ENCODE measurements at regions not wholly inside any gene's neighbourhood (a gene's known extent, or its start where the extent isn't known, plus 50 kb on each side); places are given as distances from the start of the nearest gene placed in this dataset.
"Not testable (repeated sequence)": the region's sequence is repeated elsewhere in the genome, so short reads cannot be mapped to it uniquely, and the experiment has no call there.

DNA sequence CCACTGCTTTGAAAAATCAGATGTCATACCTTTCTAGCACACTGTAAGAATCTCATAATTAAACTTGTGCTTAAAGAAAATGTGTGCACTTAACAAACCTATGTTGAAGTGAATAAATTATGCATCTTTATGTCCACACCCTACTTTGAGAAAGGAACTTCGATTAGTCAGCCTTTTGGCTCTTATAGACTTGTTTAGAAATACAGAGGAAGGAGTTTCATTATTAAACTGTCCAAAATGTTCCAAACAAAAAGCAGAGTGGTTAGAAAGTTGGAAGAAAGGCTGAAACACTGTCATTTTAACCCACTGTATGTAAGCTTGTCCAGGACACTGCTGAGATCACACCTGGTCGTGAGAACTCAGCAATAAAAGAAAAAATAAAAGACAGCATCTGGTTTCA lies 863.2 kb upstream of the CHORDC1 start:
- H3K79me2 ChIP-seq (ENCODE audit: control insufficient read depth, insufficient read depth, low read length, unreplicated experiment), result no peaks in the 10 kb centered on the region
- H3K27me3 ChIP-seq (ENCODE audit: insufficient read depth, low read length), result no peaks in the 10 kb centered on the region
- peaks cover 3% of the 10 kb centered on the region for H3K4me1 ChIP-seq (ENCODE audit: control insufficient read depth, insufficient read depth, low read length, unreplicated experiment)
- H3K27ac ChIP-seq (ENCODE audit: low read depth, low read length), result no peak overlapping the region
- no peak overlapping the region; the same call in 1 of the 2 replicates for H3K4me3 ChIP-seq (ENCODE audit: low read depth, low read length)
- no peak overlapping the region for H2AFZ ChIP-seq (ENCODE audit: low read length, unreplicated experiment)
- H3K36me3 ChIP-seq (ENCODE audit: insufficient read depth, low read length), result no peaks in the 10 kb centered on the region

DNA sequence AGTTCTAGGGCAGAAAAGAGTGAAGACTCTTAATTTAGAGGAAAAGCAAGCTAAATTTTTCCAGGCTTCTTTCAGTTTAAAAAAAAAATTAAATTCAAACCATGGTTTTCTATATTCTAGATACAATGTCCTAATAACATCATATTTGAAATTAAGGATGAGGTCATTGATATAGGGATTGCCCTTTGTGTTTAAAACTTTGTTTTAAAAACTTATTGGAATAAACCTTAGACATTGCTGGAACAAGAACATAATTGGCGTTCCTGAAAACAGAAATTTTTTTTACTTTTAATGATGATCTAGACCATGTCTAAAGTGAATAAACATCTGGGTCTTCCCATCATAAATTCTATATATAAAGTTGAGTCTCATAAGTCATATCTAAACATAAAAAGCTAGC lies 859.4 kb upstream of the CHORDC1 start:
- Histone ChIP-seq H3K4me1 (ENCODE audit: control insufficient read depth, insufficient read depth, low read length, unreplicated experiment) (peaks cover 3% of the 10 kb centered on the region), H3K4me3 (ENCODE audit: low read depth, low read length) (no peak overlapping the region), H3K27me3 (ENCODE audit: insufficient read depth, low read length) (no peaks in the 10 kb centered on the region), H3K79me2 (ENCODE audit: control insufficient read depth, insufficient read depth, low read length, unreplicated experiment) (no peaks in the 10 kb centered on the region), H3K36me3 (ENCODE audit: insufficient read depth, low read length) (no peaks in the 10 kb centered on the region), H3K27ac (ENCODE audit: low read depth, low read length) (no peak overlapping the region), H2AFZ (ENCODE audit: low read length, unreplicated experiment) (no peak overlapping the region)

DNA sequence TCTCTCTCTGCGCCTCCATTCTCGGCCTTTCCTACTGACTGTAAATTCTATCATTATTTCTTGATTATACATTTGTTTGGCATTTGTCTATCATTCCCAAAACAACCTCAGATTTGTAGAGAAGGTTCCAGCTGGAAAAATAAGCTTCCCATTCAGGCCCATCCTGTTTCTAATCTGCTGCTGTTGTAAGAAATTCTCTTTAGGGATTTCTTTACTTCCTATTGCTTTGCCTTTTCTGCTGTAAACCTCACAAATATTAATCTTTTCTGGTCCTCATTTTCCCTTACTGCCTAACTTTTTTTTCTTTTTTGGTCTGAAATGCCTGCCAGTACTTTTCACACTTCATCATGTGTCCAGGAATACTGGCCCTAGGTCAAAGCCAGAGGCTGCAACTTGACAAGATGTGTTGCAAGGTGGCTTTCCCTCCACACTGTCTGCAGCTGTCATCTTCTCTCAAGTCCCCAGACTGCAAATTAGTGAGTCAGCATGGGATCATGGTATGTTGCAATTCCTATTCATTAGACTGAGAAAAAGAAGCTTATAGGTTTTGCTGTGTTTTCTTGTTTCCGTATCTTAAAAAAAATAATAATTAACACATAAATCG lies 858.7 kb upstream of the CHORDC1 start:
- H3K36me3 ChIP-seq (ENCODE audit: insufficient read depth, low read length), result no peaks in the 10 kb centered on the region
- no peaks in the 10 kb centered on the region for H3K79me2 ChIP-seq (ENCODE audit: control insufficient read depth, insufficient read depth, low read length, unreplicated experiment)
- peaks cover 3% of the 10 kb centered on the region for H3K4me1 ChIP-seq (ENCODE audit: control insufficient read depth, insufficient read depth, low read length, unreplicated experiment)
- no peak overlapping the region for H2AFZ ChIP-seq (ENCODE audit: low read length, unreplicated experiment)
- H3K4me3 ChIP-seq (ENCODE audit: low read depth, low read length), result no peak overlapping the region
- H3K27ac ChIP-seq (ENCODE audit: low read depth, low read length), result no peak overlapping the region
- H3K27me3 ChIP-seq (ENCODE audit: insufficient read depth, low read length), result no peaks in the 10 kb centered on the region

DNA sequence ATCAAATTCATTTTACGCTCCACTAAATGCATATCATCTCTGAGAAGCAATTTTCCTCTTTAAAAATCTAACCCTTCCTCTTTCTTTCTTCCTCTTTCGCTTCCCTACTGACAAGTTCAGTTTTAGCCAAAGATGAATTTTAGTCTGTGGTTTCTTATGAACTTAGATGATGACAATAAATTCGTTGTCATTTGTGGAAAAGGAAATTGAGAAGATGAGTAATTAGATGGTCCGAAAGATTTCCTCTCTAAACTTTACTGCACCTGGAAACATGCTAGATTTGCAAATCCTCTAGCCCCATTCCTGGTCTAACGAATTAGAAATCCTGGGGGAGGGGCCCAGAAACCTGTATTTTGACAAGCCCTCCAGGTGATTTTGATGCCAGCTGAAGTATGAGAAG lies 855.4 kb upstream of the CHORDC1 start:
- Histone ChIP-seq H3K4me3 (ENCODE audit: low read depth, low read length) (no peak overlapping the region), H3K27ac (ENCODE audit: low read depth, low read length) (no peak overlapping the region), H3K79me2 (ENCODE audit: control insufficient read depth, insufficient read depth, low read length, unreplicated experiment) (no peaks in the 10 kb centered on the region), H3K36me3 (ENCODE audit: insufficient read depth, low read length) (no peaks in the 10 kb centered on the region), H2AFZ (ENCODE audit: low read length, unreplicated experiment) (no peak overlapping the region), H3K27me3 (ENCODE audit: insufficient read depth, low read length) (no peaks in the 10 kb centered on the region), H3K4me1 (ENCODE audit: control insufficient read depth, insufficient read depth, low read length, unreplicated experiment) (peaks cover 3% of the 10 kb centered on the region)

DNA sequence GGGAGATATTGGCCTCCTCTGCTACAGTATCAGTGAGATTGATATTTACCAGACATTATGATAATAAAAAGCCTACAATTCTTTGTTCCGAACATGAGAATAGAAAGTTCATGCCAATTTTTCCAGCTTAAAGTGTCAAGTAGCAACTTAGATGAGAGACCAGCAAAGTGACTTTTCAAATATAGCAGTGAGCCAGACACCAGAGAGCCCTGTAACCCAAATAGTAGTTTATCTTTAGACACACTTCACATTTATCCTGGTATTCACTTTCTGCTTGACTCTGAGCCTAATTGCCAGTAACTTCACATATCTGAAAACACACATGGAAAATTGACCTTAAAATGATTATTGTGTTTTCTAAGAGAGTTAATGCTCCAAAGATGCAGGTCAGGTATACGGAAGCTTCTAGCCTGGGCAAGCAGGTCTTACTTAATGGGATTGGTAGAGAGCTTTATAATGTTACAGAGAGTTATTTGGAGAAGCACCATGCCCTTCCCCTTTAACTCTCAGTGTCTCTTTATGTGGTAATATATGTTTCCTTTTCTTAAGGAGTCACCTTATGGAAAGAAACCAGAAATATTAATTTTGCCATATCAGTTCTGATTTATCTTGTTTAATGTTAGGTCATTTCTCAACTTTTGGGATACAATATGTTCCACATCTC lies 852.3 kb upstream of the CHORDC1 start:
- H3K79me2 ChIP-seq (ENCODE audit: control insufficient read depth, insufficient read depth, low read length, unreplicated experiment), result no peaks in the 10 kb centered on the region
- H3K27me3 ChIP-seq (ENCODE audit: insufficient read depth, low read length), result no peaks in the 10 kb centered on the region
- no peaks in the 10 kb centered on the region for H3K4me1 ChIP-seq (ENCODE audit: control insufficient read depth, insufficient read depth, low read length, unreplicated experiment)
- H2AFZ ChIP-seq (ENCODE audit: low read length, unreplicated experiment), result no peak overlapping the region
- H3K36me3 ChIP-seq (ENCODE audit: insufficient read depth, low read length), result no peaks in the 10 kb centered on the region
- no peak overlapping the region for H3K4me3 ChIP-seq (ENCODE audit: low read depth, low read length)
- H3K27ac ChIP-seq (ENCODE audit: low read depth, low read length), result no peak overlapping the region

DNA sequence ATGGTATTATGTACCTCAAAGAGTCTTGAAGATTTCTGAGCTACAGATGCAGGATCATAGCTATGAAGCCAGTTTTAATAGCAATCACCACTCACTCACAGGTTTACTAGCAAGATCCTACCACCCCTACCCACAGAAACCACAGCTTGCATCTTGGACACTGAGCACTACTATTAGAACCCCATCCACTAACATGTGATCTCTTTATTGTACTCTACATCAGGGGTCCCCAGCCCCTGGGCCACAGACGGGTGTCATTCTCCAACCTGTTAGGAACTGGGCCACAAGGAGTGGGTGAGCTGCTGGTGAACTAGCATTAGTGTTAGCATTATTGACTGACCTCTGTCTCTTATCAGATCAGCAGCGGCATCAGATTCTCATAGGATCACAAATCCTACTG lies 844.8 kb upstream of the CHORDC1 start:
- H3K27ac ChIP-seq (ENCODE audit: low read depth, low read length), result no peak overlapping the region
- no peaks in the 10 kb centered on the region for H3K36me3 ChIP-seq (ENCODE audit: insufficient read depth, low read length)
- no peaks in the 10 kb centered on the region for H3K4me1 ChIP-seq (ENCODE audit: control insufficient read depth, insufficient read depth, low read length, unreplicated experiment)
- H3K27me3 ChIP-seq (ENCODE audit: insufficient read depth, low read length), result no peaks in the 10 kb centered on the region
- no peak overlapping the region for H3K4me3 ChIP-seq (ENCODE audit: low read depth, low read length)
- H3K79me2 ChIP-seq (ENCODE audit: control insufficient read depth, insufficient read depth, low read length, unreplicated experiment), result no peaks in the 10 kb centered on the region
- H2AFZ ChIP-seq (ENCODE audit: low read length, unreplicated experiment), result no peak overlapping the region

DNA sequence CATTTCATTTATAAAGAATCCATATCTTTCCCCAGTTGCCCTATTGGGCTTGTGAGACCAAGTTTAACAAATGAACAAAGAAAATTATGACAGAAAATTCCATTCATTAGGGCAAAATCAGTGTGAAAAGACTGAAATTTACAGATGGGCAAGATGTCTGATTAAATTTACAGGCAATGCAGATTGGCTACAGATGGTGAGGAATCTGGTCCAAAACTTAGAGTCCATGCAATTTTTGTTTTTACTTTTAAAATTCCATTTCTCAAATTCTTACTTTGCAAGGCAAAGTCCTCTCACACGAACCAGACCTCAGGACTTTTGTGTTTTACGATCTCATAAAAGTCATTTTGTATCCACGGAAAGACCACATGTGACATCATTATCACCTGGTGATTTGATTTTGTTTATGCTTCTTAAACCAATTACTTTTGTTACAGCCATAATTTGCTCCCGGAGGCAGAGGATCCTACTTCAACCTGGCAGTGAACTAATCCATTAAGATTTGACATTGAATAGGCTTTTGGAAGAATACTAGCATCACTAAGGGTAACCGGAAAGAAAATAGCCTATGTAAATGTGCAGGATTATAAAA lies 843.7 kb upstream of the CHORDC1 start:
- Histone ChIP-seq H3K79me2 (ENCODE audit: control insufficient read depth, insufficient read depth, low read length, unreplicated experiment) (no peaks in the 10 kb centered on the region), H3K27ac (ENCODE audit: low read depth, low read length) (no peak overlapping the region), H3K36me3 (ENCODE audit: insufficient read depth, low read length) (no peaks in the 10 kb centered on the region), H3K4me3 (ENCODE audit: low read depth, low read length) (no peak overlapping the region), H3K27me3 (ENCODE audit: insufficient read depth, low read length) (no peaks in the 10 kb centered on the region), H3K4me1 (ENCODE audit: control insufficient read depth, insufficient read depth, low read length, unreplicated experiment) (no peaks in the 10 kb centered on the region), H2AFZ (ENCODE audit: low read length, unreplicated experiment) (no peak overlapping the region)

DNA sequence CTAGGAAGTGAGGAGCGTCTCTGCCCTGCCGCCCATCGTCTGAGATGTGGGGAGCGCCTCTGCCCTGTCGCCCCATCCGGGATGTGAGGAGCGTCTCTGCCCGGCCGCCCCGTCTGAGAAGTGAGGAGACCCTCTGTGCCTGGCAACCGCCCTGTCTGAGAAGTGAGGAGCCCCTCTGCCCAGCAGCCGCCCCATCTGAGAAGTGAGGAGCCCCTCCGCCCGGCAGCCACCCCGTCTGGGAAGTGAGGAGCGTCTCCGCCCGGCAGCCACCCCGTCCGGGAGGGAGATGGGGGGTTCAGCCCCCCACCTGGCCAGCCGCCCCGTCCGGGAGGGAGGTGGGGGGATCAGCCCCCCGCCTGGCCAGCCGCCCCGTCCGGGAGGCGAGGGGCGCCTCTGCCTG lies 840.5 kb upstream of the CHORDC1 start:
- H3K4me1 ChIP-seq (ENCODE audit: control insufficient read depth, insufficient read depth, low read length, unreplicated experiment); H3K27ac ChIP-seq (ENCODE audit: low read depth, low read length); H3K4me3 ChIP-seq (ENCODE audit: low read depth, low read length); H3K79me2 ChIP-seq (ENCODE audit: control insufficient read depth, insufficient read depth, low read length, unreplicated experiment); H3K27me3 ChIP-seq (ENCODE audit: insufficient read depth, low read length); H3K36me3 ChIP-seq (ENCODE audit: insufficient read depth, low read length); H2AFZ ChIP-seq (ENCODE audit: low read length, unreplicated experiment): not testable (repeated sequence)

DNA sequence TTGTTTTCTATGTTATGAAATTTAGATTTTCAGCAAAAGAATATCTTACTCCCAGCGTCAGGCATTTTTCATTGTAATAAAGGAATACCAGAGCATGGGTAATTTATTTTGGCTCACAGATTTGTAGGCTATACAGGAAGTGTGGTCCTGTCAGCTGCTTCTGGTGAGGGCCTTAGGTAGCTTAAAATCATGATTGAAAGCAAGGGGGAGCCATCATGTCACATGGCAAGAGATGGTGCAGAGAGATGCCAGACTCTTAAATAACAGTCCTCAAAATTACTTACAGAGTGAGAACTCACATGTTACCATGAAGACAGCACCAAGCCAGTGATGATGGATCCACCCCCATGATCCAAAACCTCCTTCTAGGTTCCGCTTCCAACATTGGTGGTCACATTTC lies 825.0 kb upstream of the CHORDC1 start:
- H2AFZ ChIP-seq (ENCODE audit: low read length, unreplicated experiment), result no peak overlapping the region
- no peak overlapping the region for H3K4me3 ChIP-seq (ENCODE audit: low read depth, low read length)
- H3K27me3 ChIP-seq (ENCODE audit: insufficient read depth, low read length), result no peaks in the 10 kb centered on the region
- H3K36me3 ChIP-seq (ENCODE audit: insufficient read depth, low read length), result no peaks in the 10 kb centered on the region
- no peaks in the 10 kb centered on the region for H3K4me1 ChIP-seq (ENCODE audit: control insufficient read depth, insufficient read depth, low read length, unreplicated experiment)
- H3K27ac ChIP-seq (ENCODE audit: low read depth, low read length), result no peak overlapping the region
- no peaks in the 10 kb centered on the region for H3K79me2 ChIP-seq (ENCODE audit: control insufficient read depth, insufficient read depth, low read length, unreplicated experiment)

DNA sequence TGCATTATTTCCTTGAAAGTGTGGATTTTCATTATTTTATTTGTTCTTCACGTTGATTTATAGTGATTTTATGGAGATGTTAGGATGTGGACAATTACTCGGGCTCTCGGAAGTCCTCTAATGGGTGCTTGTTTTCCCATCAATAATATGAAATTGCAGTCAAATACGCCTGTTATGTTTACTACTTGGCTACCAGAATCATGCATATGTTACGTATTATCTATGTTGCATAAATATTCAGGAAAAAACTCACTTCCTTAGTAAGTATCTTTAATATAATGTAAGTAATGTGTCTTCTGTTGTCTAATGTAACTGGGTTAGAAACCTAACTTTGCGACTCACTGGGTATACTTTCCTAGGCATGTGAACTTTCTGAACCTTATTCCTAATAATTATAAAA lies 823.4 kb upstream of the CHORDC1 start:
- Histone ChIP-seq H2AFZ (ENCODE audit: low read length, unreplicated experiment) (no peak overlapping the region), H3K36me3 (ENCODE audit: insufficient read depth, low read length) (no peaks in the 10 kb centered on the region), H3K4me3 (ENCODE audit: low read depth, low read length) (peak overlapping the region; percentile 47; the same call in 1 of the 2 replicates)

DNA sequence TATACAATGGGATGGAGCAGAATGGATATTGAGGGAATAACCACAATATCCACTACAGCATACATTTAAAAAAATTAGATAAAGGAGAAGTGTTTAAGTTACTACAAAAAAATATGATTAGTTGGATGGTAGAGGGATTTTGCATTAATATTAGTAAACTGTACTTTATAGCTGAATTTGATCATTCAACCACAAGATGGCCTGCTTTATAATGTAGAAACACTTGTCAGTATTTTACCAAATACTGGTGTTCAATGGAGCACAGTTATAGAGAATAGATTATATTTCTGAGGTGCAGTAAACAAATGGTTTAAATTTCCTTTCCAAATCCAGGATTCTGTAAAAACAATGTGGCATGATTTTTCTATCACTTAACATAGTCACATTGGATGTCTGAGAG lies 818.8 kb upstream of the CHORDC1 start:
- Histone ChIP-seq H3K79me2 (ENCODE audit: control insufficient read depth, insufficient read depth, low read length, unreplicated experiment) (no peaks in the 10 kb centered on the region), H2AFZ (ENCODE audit: low read length, unreplicated experiment) (no peak overlapping the region), H3K27me3 (ENCODE audit: insufficient read depth, low read length) (no peaks in the 10 kb centered on the region), H3K4me3 (ENCODE audit: low read depth, low read length) (no peak overlapping the region), H3K4me1 (ENCODE audit: control insufficient read depth, insufficient read depth, low read length, unreplicated experiment) (no peaks in the 10 kb centered on the region), H3K36me3 (ENCODE audit: insufficient read depth, low read length) (no peaks in the 10 kb centered on the region), H3K27ac (ENCODE audit: low read depth, low read length) (no peak overlapping the region)

More for the DNA sequence above, 823.4 kb upstream of the CHORDC1 start:
- no peaks in the 10 kb centered on the region for H3K27me3 ChIP-seq (ENCODE audit: insufficient read depth, low read length)
- H3K27ac ChIP-seq (ENCODE audit: low read depth, low read length), result no peak overlapping the region
- no peaks in the 10 kb centered on the region for H3K79me2 ChIP-seq (ENCODE audit: control insufficient read depth, insufficient read depth, low read length, unreplicated experiment)
- no peaks in the 10 kb centered on the region for H3K4me1 ChIP-seq (ENCODE audit: control insufficient read depth, insufficient read depth, low read length, unreplicated experiment)

All from ACC112 (cell line).